ENCODE measurements at regions not wholly inside any gene's neighbourhood (a gene's known extent, or its start where the extent isn't known, plus 50 kb on each side); places are given as distances from the start of the nearest gene placed in this dataset.
A peak's percentile ranks its signal among the peaks of the same experiment; 100 is the strongest.

DNA sequence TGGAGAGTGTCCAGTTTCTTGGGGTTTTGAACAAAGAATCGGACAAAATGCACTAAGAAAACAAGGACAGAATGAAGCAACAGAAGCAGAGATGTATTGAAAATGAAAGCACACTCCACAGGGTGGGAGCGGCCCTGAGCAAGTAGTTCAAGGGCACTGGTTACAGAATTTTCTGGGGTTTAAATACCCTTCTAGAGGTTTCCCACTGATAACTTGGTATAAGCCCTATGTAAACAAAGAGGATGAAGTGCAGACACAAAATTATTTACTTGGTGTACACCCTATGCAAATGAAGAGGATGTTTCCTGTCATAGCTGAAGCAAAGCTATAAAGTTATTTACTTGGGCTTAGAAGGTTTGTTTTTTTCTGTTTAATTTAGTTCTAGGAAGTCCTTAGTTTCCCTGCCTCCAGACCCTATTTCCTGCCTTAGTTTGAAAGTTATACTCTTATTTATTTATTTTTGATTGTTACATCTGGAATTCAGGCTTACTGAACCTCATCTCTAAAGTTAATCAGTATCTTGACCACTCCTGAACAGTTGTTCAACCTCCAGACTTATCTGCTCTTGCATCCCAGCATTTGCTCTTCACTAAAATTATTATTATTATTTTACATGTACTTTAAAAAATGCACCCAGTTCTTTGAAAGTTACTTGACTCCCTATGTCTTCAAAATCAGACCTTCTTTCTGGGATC is 193.5 kb downstream of the SPP2 start:
- peak in 1 of 5 donors; percentile 31 for DNase-seq

DNA sequence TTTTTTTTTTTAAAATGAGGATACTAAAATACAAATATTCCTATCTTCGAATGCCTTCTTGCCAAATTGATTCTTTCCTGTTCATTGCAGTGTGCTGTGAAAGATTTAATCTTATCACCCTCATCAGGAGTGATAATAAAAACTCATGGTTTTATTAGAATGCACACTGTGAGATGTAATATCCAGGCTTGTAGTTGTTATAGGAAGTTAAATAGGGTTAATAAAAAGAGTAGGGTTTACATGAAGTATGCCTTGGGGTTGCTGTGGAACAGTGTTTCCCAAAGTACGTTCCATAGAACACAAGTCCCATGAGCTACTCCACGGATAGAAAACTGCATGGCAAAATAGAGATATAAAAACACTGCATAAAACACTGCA is 191.9 kb downstream of the SPP2 start:
- no peak for DNase-seq

DNA sequence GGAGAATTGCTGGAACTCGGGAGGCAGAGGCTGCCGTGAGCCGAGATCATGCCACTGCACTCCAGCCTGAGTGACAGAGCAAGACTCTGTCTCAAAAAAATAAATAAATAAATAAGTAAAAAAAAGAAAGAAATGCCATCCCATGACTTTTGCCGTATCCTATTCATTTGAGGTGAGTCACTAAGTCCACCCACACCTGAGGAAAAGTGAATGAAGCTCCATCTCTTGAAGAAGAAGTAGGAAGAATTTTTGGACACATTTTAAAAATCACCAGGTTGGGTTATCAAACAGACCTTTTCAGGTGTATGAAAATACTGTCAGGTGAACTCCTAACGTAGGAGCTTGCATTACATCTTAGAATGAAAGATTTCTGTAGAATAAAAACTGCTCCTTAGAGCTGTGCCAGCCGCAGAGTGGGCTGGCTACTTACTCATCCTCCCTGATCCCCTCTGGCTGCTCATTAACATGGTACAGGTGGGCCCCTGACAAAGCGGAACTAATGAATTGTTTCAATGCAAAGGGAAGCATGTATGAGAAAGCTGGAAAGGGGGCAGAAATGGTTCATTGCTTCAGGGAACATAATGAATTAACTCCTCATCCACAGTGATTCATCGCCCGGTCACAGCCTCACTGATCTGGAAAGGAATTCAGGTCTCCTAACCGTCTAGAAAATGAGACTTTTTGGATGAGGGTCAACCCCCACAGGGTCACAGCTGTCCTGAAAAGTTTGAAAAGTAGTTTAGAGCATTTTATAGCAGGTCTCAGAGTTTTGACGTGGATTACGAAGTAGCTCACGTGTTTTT is 191.4 kb downstream of the SPP2 start:
- DNase-seq, result no peak

- DNase-seq, result no peak
These were observed 190.4 kb downstream of the SPP2 start for GRCh38 chr2:234240917-234241316.

GRCh38 chr2:234235191-234235590 is 184.7 kb downstream of the SPP2 start:
- no peak for DNase-seq

GRCh38 chr2:234231460-234231859 is 181.0 kb downstream of the SPP2 start:
- DNase-seq, result no peak

- DNase-seq, result no peak
These were observed 168.5 kb downstream of the SPP2 start for GRCh38 chr2:234219046-234219310.

- no peak for DNase-seq
These were observed 168.0 kb downstream of the SPP2 start for GRCh38 chr2:234218266-234219045.

DNA sequence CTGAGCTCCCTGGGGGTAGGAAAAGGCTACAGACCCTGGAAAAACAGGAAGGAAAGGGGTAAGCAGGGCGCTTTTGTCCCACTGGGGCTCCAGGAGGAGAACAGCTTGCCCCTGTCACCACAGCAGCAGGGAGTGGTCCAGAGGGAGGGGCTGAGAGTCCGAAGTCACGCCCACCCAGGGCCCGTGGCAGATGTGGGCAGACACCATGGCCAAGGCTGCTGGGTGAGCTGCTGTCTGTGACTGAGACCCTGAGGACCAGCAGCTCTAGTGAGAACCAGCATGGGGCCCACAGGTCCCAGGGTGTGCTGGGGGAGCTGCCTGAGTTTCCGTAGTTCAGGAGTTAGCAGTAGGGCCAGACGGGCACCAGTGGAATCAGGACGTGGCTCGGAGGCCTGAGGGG is 162.0 kb downstream of the SPP2 start:
- no peak for DNase-seq

DNA sequence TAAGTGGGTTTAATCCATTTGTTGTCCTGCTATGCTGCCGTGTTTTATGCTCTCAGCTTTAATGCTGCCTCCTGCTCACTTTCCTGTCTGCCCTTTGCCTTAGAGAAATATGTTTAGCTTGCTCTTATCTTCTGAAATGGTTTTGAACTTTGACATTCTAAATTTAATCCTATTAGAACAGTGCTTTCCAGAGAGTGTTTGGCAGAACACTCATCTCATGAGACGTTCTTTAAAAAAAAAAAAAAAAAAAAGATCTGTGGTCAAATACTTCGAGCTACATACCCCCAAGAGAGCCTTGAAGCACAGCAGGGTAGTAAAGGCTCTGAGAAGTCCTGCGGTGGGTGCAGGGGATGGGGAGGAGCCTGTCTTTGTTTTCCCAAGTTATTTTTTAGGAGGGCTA is 161.3 kb downstream of the SPP2 start:
- DNase-seq, result no peak

- DNase-seq, result no peak
These were observed 156.2 kb downstream of the SPP2 start for GRCh38 chr2:234206738-234207137.

DNA sequence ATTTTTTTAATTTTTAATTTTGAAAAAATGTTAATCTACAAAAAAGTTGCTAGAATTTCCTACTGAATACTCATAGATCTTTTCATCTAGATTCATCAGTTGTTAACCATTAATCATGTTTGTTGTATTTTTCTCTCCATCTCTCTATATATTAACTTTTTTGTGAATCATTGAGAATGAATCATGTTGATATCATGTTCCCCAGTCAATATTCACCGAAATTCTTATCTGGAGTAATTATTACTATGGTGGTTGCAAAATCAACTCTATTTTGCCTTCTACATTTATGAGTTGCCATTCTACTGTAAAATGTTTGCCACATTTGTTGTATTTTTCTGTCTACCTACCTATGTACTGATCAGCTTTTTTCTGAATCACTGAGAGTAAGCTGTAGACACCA is 154.0 kb downstream of the SPP2 start:
- no peak for DNase-seq

GRCh38 chr2:234203135-234203984 is 152.9 kb downstream of the SPP2 start:
- DNase-seq, result no peak

DNA sequence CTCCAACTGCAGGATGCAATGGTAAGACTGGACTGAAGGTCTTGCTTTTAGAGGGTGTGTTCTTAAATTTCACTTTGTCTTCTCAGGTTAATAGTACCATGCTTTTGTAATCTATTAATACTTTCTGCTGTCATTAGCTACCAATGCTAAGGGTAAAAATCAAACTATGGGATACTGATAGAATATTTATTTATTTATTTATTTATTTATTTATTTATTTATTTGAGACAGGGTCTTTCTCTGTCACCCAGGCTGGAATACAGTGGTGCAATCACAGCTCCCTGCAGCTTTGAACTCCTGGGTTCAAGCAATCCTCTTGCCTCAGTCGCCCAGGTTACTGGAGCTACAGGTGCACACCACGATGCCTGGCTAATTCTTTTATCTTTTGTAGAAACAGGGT is 152.1 kb downstream of the SPP2 start:
- DNase-seq, result no peak

DNA sequence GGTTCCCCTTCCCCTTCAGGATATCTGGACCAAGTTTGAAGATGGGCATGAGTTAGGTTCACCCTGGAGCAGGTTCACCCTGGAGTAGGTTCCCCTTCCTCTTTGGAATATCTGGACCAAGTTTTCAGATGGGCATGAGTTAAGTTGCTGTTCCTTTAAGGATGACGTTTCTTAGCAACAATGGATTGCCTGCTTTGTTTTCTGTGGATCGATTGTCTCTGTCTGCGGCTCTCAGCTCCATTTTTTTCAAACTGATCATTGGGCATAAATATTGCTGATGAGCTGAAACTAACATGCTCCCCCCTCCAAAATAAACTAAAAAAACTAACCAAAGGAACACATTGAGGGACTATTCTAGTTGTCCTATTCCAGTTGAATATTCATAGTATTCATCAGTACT is 149.5 kb downstream of the SPP2 start:
- no peak for DNase-seq

- DNase-seq, result no peak
These were observed 148.5 kb downstream of the SPP2 start for GRCh38 chr2:234198976-234199375.

- no peak for DNase-seq
These were observed 145.0 kb downstream of the SPP2 start for GRCh38 chr2:234195516-234195915.

- DNase-seq, result no peak
These were observed 143.6 kb downstream of the SPP2 start for GRCh38 chr2:234193977-234194563.

DNA sequence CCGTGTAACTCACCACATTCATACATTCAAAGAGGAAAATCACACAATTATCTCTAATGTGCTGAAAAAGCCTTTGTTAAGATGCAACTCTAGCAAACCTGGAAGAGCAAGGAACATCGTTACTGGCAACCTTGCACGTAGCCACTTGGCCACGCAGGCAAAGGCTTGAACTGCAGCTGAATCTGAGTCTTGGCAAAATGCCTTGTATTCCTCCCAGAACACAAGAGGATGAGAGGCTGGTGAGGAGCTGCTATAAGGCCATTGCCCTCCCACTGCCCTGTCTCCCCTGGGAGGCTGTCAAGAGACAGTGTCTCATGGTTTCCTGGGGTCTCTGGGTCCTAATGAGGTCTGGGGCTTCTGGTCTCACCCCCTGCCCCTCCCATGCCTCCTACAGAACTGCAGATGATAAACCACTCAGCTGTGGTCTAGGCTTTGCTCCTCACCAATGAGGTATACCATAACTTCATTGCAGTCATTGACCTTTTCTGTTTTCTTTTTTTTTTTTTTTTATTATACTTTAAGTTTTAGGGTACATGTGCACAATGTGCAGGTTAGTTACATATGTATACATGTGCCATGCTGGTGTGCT is 141.4 kb downstream of the SPP2 start:
- no peak for DNase-seq

DNA sequence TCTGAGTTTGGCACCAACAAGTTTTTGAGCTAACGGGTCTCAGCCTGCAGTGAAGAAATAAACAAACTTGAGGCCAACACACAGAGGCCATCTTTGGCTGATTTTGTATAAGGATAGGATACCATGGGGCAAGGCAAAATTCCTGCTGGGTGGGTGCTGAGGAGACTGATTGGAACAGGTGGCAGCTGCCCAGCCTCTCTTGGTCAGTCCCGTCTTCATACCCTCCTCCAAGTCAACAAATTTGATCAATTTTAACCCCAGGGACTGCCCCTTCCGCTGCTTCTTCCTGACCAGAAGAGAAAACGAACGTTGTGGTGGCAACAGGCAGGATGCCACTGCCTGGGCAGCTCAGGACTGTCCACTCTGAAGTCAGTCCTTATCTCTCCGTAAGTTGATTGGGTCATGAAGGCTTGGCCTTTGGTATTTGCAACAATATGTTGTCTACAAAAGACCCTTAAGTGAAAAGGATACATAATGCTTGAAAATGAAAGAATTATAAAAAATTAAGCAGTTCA is 139.3 kb downstream of the SPP2 start:
- no peak for DNase-seq

DNA sequence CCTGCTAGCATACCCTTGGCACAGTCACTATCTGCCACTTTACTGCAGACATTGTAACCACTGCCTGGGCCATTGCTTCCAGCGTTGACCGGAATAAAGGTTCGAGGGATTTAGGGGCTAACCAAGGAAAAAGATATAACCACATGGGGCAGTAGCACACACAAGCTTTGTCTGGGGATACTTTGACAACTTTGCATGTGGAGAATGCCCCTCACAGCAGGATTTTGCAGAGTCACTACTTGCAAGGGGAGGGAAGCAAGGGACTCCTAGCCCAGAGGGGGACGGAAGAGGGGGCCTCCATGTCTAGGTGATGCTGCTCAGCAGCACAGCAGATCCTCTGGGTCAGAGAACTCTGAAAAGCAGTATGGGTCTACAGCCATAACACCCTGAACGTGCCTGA is 138.7 kb downstream of the SPP2 start:
- DNase-seq, result no peak

- no peak for DNase-seq
These were observed 137.2 kb downstream of the SPP2 start for GRCh38 chr2:234187646-234188174.
